Endothelial cell of umbilical vein (primary cell): ENCODE measurements at regions not wholly inside any gene's neighbourhood (a gene's known extent, or its start where the extent isn't known, plus 50 kb on each side); places are given as distances from the start of the nearest gene placed in this dataset.

Experiments used
- EZH2 ChIP-seq: IDR thresholded peaks from 2 replicates; pipeline ENCODE4 v1.6.1; 2012; ENCODE audit warnings: borderline replicate concordance, low read depth, mild to moderate bottlenecking, moderate library complexity, low read length, inconsistent platforms; ENCODE audit not compliant: severe bottlenecking
- POLR2A ChIP-seq: IDR thresholded peaks from 2 replicates; pipeline ENCODE4 v1.6.1; 2012; ENCODE audit warnings: low read depth, mild to moderate bottlenecking, control low read depth, low read length
- TF ChIP-seq, protein P1 (sequence below), 2 donors: IDR thresholded peaks; 1 replicate in 1 of 2; 2 replicates in 1 of 2; pipeline ENCODE4 v1.5.1; 2011; ENCODE audit warnings: low read length in 2 of 2, mild to moderate bottlenecking in 2 of 2, moderate library complexity in 2 of 2, control low read depth in 1 of 2, inconsistent platforms in 1 of 2, low read depth in 1 of 2; ENCODE audit not compliant: insufficient read depth in 1 of 2; ENCODE audit errors: extremely low read depth in 1 of 2

DNA sequence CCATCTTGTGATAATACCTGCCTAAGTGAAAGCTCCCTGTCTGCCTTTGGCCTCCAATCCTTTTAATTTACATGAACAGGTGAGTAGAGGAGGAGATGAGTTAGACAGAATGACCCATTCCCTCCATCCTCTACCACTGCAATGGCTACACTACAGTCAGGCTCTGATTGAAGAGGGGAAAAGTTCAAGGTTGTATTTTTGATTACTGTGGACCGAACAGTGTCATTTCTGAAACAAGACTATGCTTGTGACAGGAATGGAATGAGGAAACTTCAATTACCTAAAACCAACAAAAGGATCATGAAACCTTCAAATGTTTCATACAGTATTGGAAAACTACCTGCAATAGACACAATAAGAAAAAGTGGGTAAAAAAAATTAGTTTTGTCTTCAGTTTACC lies 85.5 kb upstream of the GBE1 start:
- TF ChIP-seq POLR2A (no peak), EZH2 (no peak)
- TF ChIP-seq, protein P1, sequence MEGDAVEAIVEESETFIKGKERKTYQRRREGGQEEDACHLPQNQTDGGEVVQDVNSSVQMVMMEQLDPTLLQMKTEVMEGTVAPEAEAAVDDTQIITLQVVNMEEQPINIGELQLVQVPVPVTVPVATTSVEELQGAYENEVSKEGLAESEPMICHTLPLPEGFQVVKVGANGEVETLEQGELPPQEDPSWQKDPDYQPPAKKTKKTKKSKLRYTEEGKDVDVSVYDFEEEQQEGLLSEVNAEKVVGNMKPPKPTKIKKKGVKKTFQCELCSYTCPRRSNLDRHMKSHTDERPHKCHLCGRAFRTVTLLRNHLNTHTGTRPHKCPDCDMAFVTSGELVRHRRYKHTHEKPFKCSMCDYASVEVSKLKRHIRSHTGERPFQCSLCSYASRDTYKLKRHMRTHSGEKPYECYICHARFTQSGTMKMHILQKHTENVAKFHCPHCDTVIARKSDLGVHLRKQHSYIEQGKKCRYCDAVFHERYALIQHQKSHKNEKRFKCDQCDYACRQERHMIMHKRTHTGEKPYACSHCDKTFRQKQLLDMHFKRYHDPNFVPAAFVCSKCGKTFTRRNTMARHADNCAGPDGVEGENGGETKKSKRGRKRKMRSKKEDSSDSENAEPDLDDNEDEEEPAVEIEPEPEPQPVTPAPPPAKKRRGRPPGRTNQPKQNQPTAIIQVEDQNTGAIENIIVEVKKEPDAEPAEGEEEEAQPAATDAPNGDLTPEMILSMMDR (IDR thresholded peaks at IDR 0.05; ENCODE audit: extremely low read depth in 1 of 2, insufficient read depth in 1 of 2, low read depth in 1 of 2, low read length in 2 of 2): no peak
